ENCODE measurements at regions not wholly inside any gene's neighbourhood (a gene's known extent, or its start where the extent isn't known, plus 50 kb on each side); places are given as distances from the start of the nearest gene placed in this dataset.
"Not testable (repeated sequence)": the region's sequence is repeated elsewhere in the genome, so short reads cannot be mapped to it uniquely, and the experiment has no call there.

GRCh38 chr5:12245429-12245828 lies 341.2 kb upstream of the CTNND2 start:
- DNase-seq (ENCODE audit: low read depth): no peak

- no peak for DNase-seq (ENCODE audit: low read depth)
Measured at GRCh38 chr5:12242950-12243888, 339.0 kb upstream of the CTNND2 start.

- DNase-seq (ENCODE audit: low read depth): no peak
Measured at GRCh38 chr5:12237837-12238575, 333.8 kb upstream of the CTNND2 start.

GRCh38 chr5:12230659-12231058 lies 326.4 kb upstream of the CTNND2 start:
- DNase-seq (ENCODE audit: low read depth): no peak

- no peak for DNase-seq (ENCODE audit: low read depth)
Measured at GRCh38 chr5:12217039-12217438, 312.8 kb upstream of the CTNND2 start.

- no peak for DNase-seq (ENCODE audit: low read depth)
Measured at GRCh38 chr5:12214267-12215015, 310.2 kb upstream of the CTNND2 start.

- DNase-seq (ENCODE audit: low read depth): no peak
Measured at GRCh38 chr5:12208366-12209100, 304.3 kb upstream of the CTNND2 start.

GRCh38 chr5:12204761-12205160 lies 300.5 kb upstream of the CTNND2 start:
- DNase-seq (ENCODE audit: low read depth): no peak

DNA sequence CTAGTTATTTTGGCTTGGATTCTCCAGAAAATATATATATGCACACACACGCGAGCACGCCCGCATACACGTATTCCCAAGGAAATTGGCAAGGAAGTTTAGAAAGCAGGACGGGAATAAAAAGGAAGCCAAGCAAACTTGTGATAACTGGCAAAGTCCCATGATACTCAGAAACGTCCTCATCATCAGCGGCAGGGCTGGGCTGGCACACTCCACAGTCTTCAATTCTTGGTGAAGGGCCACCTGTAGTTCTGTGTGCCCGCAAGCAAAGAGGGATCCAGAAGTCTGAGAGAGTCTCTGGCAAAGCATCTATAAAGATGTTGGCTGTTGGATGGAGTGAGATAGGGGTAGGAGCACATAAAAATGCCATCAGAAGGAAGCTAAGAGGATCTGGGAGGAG lies 289.3 kb upstream of the CTNND2 start:
- no peak for DNase-seq (ENCODE audit: low read depth)

DNA sequence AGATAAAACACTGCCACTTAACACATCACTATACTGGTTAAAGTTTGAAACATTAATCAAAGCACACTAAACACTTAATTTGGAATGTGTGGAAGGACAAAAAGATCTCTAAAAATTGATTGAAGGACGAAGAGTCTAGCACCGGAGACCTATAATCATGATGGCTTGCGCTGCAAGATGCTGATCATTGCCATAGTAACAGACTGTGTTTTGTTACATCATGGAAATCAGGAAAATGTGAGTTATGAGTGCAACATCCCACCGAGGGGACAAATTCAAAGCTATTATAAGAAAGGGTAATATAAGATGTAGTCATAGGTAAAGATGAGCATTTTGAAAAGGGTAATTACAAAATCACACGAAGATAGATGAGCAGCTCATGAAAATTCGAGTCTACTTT lies 278.8 kb upstream of the CTNND2 start:
- no peak for DNase-seq (ENCODE audit: low read depth)

DNA sequence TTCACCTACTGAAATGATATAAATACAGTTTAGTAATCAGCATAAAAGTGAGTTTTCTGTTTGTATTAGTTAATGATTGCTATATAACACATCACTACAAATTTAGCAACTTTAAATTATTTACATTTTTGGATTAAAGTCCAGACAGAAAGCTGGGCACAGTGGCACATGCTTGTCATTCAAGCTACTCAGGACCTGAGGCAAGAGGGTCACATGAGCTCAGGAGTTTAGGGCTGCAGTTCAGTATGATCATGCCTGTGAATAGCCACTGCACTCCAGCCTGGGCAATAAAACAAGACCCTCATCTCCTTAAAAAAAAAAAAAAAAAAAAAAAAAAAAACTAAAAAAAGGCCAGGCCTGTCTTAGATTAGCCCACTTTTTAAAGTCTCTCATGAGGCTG lies 273.6 kb upstream of the CTNND2 start:
- DNase-seq (ENCODE audit: low read depth): no peak

- no peak for DNase-seq (ENCODE audit: low read depth)
Measured at GRCh38 chr5:12177225-12177624, 273.0 kb upstream of the CTNND2 start.

DNA sequence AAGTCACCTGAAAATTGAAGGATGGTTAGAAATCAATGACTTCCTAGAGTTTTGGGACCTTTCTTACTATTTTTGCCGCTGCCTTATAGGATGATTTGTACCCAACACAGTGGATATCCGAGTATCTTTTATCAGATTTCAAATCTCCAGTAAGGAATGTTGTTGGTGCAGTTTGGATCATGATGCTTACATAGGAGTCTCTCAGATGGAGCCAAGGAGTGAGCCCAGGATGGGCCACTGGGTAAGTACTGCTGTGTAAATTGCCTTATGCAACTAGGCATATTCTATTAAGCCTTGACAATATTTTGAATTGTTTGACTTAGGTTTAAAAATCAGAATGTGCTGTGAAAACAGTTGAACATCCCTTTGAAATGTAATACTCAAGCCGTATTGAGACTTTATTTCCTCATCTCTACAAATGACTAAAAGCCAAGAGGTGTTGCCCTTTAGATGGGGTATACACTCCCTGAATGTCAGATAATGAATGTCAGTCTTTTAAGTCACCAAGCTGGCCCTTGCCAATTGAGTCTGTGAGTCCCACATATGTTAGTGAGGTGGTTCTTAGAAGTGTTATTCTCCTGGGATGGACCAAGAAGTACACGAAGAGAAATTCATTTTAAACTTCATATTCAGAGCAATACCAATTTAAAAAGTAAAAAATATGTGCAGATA lies 271.8 kb upstream of the CTNND2 start:
- DNase-seq (ENCODE audit: low read depth): no peak

DNA sequence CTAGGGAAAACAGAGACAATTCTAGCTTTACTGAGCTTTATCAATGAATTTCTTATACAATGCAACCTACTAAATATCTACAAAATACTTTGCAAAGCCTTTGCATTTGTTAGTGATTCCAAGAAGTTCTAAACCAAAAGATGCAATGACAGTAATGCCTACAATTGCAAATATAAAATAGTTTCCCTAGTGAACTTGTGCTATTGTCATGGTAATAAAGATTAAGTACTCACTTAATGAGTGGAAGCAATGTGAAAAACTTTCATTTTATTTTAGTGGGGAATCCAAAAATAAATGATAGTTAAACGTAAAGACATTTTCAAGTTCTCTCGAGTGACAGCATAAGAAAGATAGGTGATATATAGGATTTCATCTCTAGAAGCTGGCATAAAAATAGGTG lies 270.5 kb upstream of the CTNND2 start:
- DNase-seq (ENCODE audit: low read depth): no peak

DNA sequence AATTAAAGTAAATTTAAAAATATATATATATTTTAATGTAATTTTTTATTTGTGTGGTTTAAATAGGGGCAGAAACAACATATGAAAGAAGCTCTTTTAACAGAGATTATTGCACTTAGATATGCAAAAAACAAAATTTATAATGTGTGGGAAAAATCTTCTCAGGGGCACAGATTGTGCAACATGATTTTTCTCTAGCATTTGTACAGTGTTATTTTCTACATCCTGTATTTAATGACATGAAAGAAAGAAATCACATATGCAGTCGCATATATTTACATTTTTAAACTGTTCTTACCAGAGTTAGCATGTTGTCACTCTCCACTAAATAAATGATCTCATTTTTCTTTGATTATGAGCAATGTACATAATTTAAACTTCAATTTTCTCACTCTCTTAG lies 265.3 kb upstream of the CTNND2 start:
- no peak for DNase-seq (ENCODE audit: low read depth)

- no peak for DNase-seq (ENCODE audit: low read depth)
Measured at GRCh38 chr5:12162863-12163262, 258.6 kb upstream of the CTNND2 start.

GRCh38 chr5:12147513-12147912 lies 243.3 kb upstream of the CTNND2 start:
- no peak for DNase-seq (ENCODE audit: low read depth)

- DNase-seq (ENCODE audit: low read depth): no peak
Measured at GRCh38 chr5:12141496-12141895, 237.2 kb upstream of the CTNND2 start.

GRCh38 chr5:12133520-12133919 lies 229.3 kb upstream of the CTNND2 start:
- no peak for DNase-seq (ENCODE audit: low read depth)

GRCh38 chr5:12131020-12131419 lies 226.8 kb upstream of the CTNND2 start:
- not testable (repeated sequence) for DNase-seq (ENCODE audit: low read depth)

DNA sequence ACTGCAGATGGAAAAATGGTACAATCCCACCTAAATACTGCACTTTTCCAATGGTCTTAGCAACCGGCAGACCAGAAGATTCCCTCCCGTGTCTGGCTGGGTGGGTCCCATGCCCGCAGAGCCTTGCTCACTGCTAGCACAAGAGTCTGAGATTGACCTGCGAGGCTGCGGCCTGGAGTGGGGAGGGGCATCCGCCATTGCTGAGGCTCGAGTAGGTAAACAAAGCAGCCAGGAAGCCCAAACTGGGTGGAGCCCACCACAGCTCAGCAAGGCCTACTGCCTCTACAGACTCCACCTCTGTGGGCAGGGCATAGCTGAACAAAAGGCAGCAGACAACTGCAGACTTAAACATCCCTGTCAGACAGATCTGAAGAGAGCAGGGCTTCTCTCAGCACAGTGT lies 221.6 kb upstream of the CTNND2 start:
- no peak for DNase-seq (ENCODE audit: low read depth)
